OCI-LY1 (cell line): ENCODE measurements at regions not wholly inside any gene's neighbourhood (a gene's known extent, or its start where the extent isn't known, plus 50 kb on each side); places are given as distances from the start of the nearest gene placed in this dataset.

Experiments used
- H2AFZ ChIP-seq: fragments of 200-600 bp; sonication (generic), shearing (Covaris generic); 2 replicates; pipeline ENCODE4 v1.6.0; 2014; ENCODE audit warnings: antibody characterized with exemption, mild to moderate bottlenecking, low read length
- H3F3A ChIP-seq: fragments of 200-600 bp; sonication (generic), shearing (Covaris generic); 2 replicates; pipeline ENCODE4 v1.6.0; 2014; ENCODE audit warnings: mild to moderate bottlenecking, antibody characterized with exemption, low read length, moderate library complexity; ENCODE audit not compliant: insufficient read depth
- H3K27ac ChIP-seq: fragments of 200-600 bp; sonication (generic); 2 replicates; pipeline ENCODE4 v1.5.1; 2014; ENCODE audit warnings: low read length, mixed run types, mild to moderate bottlenecking, low read depth; ENCODE audit not compliant: poor library complexity, severe bottlenecking
- H3K27me3 ChIP-seq: fragments of 200-600 bp; sonication (generic); 2 replicates; pipeline ENCODE4 v1.6.0; 2014; ENCODE audit warnings: antibody characterized with exemption, mild to moderate bottlenecking, low read length, moderate library complexity; ENCODE audit not compliant: insufficient read depth
- H3K36me3 ChIP-seq: fragments of 200-600 bp; sonication (generic); 2 replicates; pipeline ENCODE4 v1.6.1; 2014; ENCODE audit warnings: mild to moderate bottlenecking, antibody characterized with exemption, low read length, moderate library complexity, mixed read lengths; ENCODE audit not compliant: insufficient read depth
- H3K4me1 ChIP-seq: fragments of 200-600 bp; sonication (generic); 2 replicates; pipeline ENCODE4 v1.5.1; 2014; ENCODE audit warnings: mild to moderate bottlenecking, low read length, moderate library complexity; ENCODE audit not compliant: insufficient read depth, severe bottlenecking
- H3K4me2 ChIP-seq: fragments of 200-600 bp; sonication (generic), shearing (Covaris generic); 2 replicates; pipeline ENCODE4 v1.6.1; 2014; ENCODE audit warnings: low read length
- H3K4me3 ChIP-seq: fragments of 200-600 bp; sonication (generic); 2 replicates; pipeline ENCODE4 v1.5.1; 2014; ENCODE audit warnings: low read length, low read depth, mild to moderate bottlenecking, mixed read lengths; ENCODE audit not compliant: poor library complexity, severe bottlenecking
- H3K79me2 ChIP-seq: fragments of 200-600 bp; shearing (Covaris generic); 2 replicates; pipeline ENCODE4 v1.6.1; 2016; ENCODE audit warnings: mixed run types, low read length, mixed read lengths; ENCODE audit not compliant: insufficient read depth
- H3K9ac ChIP-seq: fragments of 200-600 bp; sonication (generic), shearing (Covaris generic); 2 replicates; pipeline ENCODE4 v1.6.1; 2014; ENCODE audit warnings: mild to moderate bottlenecking, low read length, mixed read lengths
- H3K9me2 ChIP-seq: fragments of 200-600 bp; sonication (generic), shearing (Covaris generic); 2 replicates; pipeline ENCODE4 v1.6.1; 2014; ENCODE audit warnings: low read depth, mild to moderate bottlenecking, low read length, mixed read lengths
- H3K9me3 ChIP-seq: fragments of 200-600 bp; shearing (Covaris generic); 2 replicates; pipeline ENCODE4 v1.6.1; 2014; ENCODE audit warnings: low read length, mixed read lengths
- H4K20me1 ChIP-seq: fragments of 200-600 bp; sonication (generic), shearing (Covaris generic); 2 replicates; pipeline ENCODE4 v1.6.0; 2016; ENCODE audit warnings: mild to moderate bottlenecking, low read length; ENCODE audit not compliant: insufficient read depth
- EZH2 ChIP-seq: fragments of 200-600 bp; sonication (generic), shearing (Covaris generic); IDR thresholded peaks from 2 replicates; pipeline ENCODE4 v1.8.0; 2017; ENCODE audit warnings: borderline replicate concordance, mixed run types, mild to moderate bottlenecking, antibody characterized with exemption, low read length, moderate library complexity, mixed read lengths
- TF ChIP-seq, protein P1 (sequence below): fragments of 200-600 bp; sonication (generic), shearing (Covaris generic); IDR thresholded peaks from 2 replicates; pipeline ENCODE4 v1.5.1; 2017; ENCODE audit warnings: mild to moderate bottlenecking, antibody characterized with exemption, low read length, moderate library complexity, mixed read lengths

DNA sequence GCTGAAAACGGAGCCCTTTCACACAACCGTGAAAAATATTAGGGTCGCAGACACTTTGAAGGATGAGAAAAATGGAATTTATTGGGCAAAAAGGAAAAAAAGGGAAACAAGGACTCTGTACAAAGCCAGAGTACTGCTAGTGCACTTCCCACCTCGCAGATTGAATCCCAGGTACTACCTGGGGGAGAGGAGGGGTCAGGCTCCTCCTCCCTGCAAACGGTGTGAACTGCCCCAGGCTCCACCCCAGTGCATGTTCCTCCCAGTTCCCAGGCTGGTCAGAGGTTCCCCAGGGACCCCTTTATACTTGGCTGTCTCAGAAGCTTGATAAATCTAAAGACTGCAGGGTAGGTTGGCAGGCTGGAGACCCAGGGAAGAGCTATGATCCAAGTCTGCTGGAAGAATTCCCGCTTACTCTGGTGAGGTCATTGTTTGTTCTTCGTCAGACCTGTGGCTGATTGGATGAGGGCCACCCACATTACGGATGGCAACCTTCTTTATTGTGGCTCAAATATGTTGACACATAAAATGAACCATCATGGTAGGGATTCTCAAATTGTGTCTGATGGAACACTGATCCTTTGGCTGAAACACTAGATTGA lies 290.4 kb upstream of the POU3F3 start:
- no peak for TF ChIP-seq EZH2
- TF ChIP-seq, protein P1, sequence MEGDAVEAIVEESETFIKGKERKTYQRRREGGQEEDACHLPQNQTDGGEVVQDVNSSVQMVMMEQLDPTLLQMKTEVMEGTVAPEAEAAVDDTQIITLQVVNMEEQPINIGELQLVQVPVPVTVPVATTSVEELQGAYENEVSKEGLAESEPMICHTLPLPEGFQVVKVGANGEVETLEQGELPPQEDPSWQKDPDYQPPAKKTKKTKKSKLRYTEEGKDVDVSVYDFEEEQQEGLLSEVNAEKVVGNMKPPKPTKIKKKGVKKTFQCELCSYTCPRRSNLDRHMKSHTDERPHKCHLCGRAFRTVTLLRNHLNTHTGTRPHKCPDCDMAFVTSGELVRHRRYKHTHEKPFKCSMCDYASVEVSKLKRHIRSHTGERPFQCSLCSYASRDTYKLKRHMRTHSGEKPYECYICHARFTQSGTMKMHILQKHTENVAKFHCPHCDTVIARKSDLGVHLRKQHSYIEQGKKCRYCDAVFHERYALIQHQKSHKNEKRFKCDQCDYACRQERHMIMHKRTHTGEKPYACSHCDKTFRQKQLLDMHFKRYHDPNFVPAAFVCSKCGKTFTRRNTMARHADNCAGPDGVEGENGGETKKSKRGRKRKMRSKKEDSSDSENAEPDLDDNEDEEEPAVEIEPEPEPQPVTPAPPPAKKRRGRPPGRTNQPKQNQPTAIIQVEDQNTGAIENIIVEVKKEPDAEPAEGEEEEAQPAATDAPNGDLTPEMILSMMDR: no peak
- no peak overlapping the region for H3K27ac ChIP-seq

DNA sequence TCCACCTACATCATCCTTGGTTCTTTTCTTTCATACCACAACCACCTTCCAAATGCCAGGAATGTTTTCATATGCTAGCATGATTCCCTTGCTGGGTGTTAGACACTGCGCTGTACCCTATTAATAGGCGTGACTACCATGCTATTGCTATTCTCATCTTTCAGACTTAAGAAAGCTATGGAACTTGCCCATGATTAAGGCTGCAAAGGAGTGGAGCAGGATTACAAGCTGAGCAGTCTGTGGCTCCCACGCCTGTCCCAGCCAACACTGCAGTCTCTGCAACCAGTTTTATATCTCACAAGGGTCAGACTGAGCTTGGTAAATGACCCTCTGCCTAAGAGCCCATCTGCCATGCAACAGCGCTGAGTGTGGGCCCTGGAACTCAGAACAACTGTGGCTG lies 285.7 kb upstream of the POU3F3 start:
- H4K20me1 ChIP-seq: no peaks in the 10 kb centered on the region

More for the DNA sequence above, 290.4 kb upstream of the POU3F3 start:
- Histone ChIP-seq H3K4me3 (no peak overlapping the region), H3K9ac (no peak overlapping the region), H3K9me3 (no peaks in the 10 kb centered on the region), H2AFZ (no peak overlapping the region), H4K20me1 (no peaks in the 10 kb centered on the region), H3K27me3 (no peaks in the 10 kb centered on the region), H3K79me2 (no peaks in the 10 kb centered on the region), H3K4me1 (no peaks in the 10 kb centered on the region), H3K9me2 (no peaks in the 10 kb centered on the region), H3F3A (no peaks in the 10 kb centered on the region), H3K4me2 (no peak overlapping the region), H3K36me3 (no peaks in the 10 kb centered on the region)

DNA sequence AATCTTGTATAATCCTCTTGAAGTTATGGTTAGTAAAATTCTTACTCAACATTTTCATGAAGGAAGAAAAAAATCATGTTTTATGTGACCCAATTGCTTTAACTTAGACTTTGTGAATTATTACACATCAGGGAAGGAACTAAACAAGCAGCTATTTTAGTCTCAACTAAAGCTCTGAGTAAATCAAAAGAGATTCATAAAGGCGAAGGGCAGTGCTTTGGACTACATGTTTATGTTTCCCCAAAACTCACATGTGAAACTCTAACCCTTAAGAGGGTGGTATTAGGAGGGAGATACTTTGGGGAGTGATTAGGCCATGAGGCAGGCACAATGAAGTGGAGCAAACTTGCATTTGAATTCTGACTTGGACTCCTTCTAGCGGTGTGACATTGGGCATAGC lies 283.7 kb upstream of the POU3F3 start:
- TF ChIP-seq EZH2: no peak
- TF ChIP-seq, protein P1: no peak
- no peak overlapping the region for H2AFZ ChIP-seq

More for the DNA sequence above, 285.7 kb upstream of the POU3F3 start:
- Histone ChIP-seq H3K9me2 (no peaks in the 10 kb centered on the region), H3K9ac (no peak overlapping the region), H3K27ac (no peak overlapping the region), H3K36me3 (no peaks in the 10 kb centered on the region), H2AFZ (no peak overlapping the region), H3F3A (no peaks in the 10 kb centered on the region), H3K4me1 (no peaks in the 10 kb centered on the region), H3K79me2 (no peaks in the 10 kb centered on the region), H3K27me3 (no peaks in the 10 kb centered on the region), H3K4me3 (no peak overlapping the region), H3K4me2 (no peak overlapping the region), H3K9me3 (no peaks in the 10 kb centered on the region)
- TF ChIP-seq EZH2: no peak
- TF ChIP-seq, protein P1: no peak

More for the DNA sequence above, 283.7 kb upstream of the POU3F3 start:
- Histone ChIP-seq H3K36me3 (no peaks in the 10 kb centered on the region), H3K79me2 (no peaks in the 10 kb centered on the region), H3K4me3 (no peak overlapping the region), H3K9me2 (no peaks in the 10 kb centered on the region), H3F3A (no peaks in the 10 kb centered on the region), H3K27ac (no peak overlapping the region), H3K4me1 (no peaks in the 10 kb centered on the region), H3K9me3 (no peaks in the 10 kb centered on the region), H3K4me2 (no peak overlapping the region), H3K27me3 (no peaks in the 10 kb centered on the region), H3K9ac (no peak overlapping the region), H4K20me1 (no peaks in the 10 kb centered on the region)
